GM10248 (cell line): ENCODE measurements at regions not wholly inside any gene's neighbourhood (a gene's known extent, or its start where the extent isn't known, plus 50 kb on each side); places are given as distances from the start of the nearest gene placed in this dataset.

ENCODE experiments used
- CTCF ChIA-PET: fragments of 300-600 bp; sonication (Branson Sonifier 250); formaldehyde crosslinking; extraction: SDS; loops from one replicate; lab custom pipeline; 2021; ENCODE audit warnings: antibody characterized with exemption; lab: Yijun Ruan, JAX
- POLR2A ChIA-PET: fragments of 350-650 bp; sonication (Branson Sonifier 250); formaldehyde crosslinking; extraction: SDS; loops from one replicate; lab custom pipeline; 2020; ENCODE audit warnings: antibody characterized with exemption; lab: Yijun Ruan, JAX
- DNase-seq: peaks from one replicate; pipeline ENCODE4 v3.0.0; 2012; ENCODE audit errors: extremely low spot score
- CTCF ChIP-seq: IDR thresholded peaks from 2 replicates; pipeline ENCODE4 v1.5.1; 2012; ENCODE audit warnings: mild to moderate bottlenecking, low read depth; ENCODE audit errors: extremely low read depth, missing control alignments, control extremely low read depth

- CTCF ChIA-PET = interaction anchor here (1.4 kb wide), 1 partner anchor 12 kb away, joined by 3 read pairs; no protein-coding TSS in a partner anchor
- no peak for DNase-seq
- TF ChIP-seq CTCF = no peak
- POLR2A ChIA-PET = no interaction called here
These were observed 717.6 kb upstream of the GOLIM4 start for GRCh38 chr3:168813225-168813802.

- TF ChIP-seq CTCF = no peak
- no peak for DNase-seq
- CTCF ChIA-PET = no interaction called here
- POLR2A ChIA-PET = no interaction called here
These were observed 716.5 kb upstream of the GOLIM4 start for GRCh38 chr3:168812234-168812633.

- no peak for TF ChIP-seq CTCF
- ChIA-PET CTCF (interaction anchor here (0.9 to 1.2 kb wide), 2 partner anchors 18 to 39 kb away, joined by 3 to 4 read pairs; no protein-coding TSS in a partner anchor), POLR2A (no interaction called here)
These were observed 712.9 kb upstream of the GOLIM4 start for GRCh38 chr3:168808596-168808995.

GRCh38 chr3:168807448-168807847 lies 711.7 kb upstream of the GOLIM4 start:
- ChIA-PET POLR2A (no interaction called here), CTCF (interaction anchor here (0.8 to 1.2 kb wide), 2 partner anchors 9 to 41 kb away, joined by 3 to 4 read pairs; no protein-coding TSS in a partner anchor)
- TF ChIP-seq CTCF = no peak
- DNase-seq = no peak

More at GRCh38 chr3:168808596-168808995, 712.9 kb upstream of the GOLIM4 start:
- no peak for DNase-seq

DNA sequence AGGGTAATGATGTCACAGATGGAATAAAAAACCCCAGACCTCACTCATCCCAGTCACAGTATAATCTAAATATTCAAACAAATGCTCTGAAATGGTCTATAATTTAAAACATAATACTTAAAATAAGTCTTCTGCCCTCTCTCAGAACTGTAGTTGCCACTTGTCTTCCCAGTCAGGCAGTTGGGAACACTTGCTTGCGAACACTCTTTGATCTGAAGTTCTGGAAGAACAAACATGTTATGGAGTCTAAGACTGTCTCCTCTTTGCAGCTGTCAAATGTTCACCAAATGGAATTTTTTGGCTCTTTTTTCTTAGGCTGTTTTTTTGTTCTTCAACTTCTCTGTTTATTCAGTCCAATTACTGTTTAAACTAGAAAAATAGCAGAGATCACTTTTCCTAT lies 711.1 kb upstream of the GOLIM4 start:
- no peak for TF ChIP-seq CTCF
- DNase-seq = no peak
- CTCF ChIA-PET = no interaction called here
- POLR2A ChIA-PET = no interaction called here

DNA sequence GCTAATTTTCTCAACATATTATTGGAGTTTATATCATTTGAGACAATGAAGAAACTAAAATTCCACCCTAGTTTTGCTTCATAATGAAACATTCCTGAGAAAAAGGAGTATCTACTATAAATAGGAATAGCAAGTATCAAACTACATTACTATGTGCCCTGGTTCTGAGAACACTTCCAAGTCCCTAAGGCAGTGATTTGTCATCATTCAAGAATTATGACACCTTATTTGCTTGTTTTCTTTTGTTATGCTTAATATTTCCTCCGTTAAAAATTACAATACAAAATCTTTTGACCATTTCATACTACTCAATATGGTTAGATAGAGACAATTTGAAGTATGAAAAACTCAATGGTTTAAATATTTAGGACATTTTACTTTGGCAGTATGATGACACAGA lies 707.8 kb upstream of the GOLIM4 start:
- no peak for TF ChIP-seq CTCF
- CTCF ChIA-PET = interaction anchor here (1.0 to 1.3 kb wide), 3 partner anchors 9 to 18 kb away, joined by 3 read pairs; no protein-coding TSS in a partner anchor
- DNase-seq = no peak
- POLR2A ChIA-PET = no interaction called here

- CTCF ChIA-PET = interaction anchor here (1.2 to 1.7 kb wide), 3 partner anchors 9 to 14 kb away, joined by 3 to 5 read pairs (median 3); no protein-coding TSS in a partner anchor
- POLR2A ChIA-PET = no interaction called here
These were observed 707.0 kb upstream of the GOLIM4 start for GRCh38 chr3:168802766-168803165.

More at GRCh38 chr3:168802766-168803165, 707.0 kb upstream of the GOLIM4 start:
- no peak for TF ChIP-seq CTCF
- DNase-seq = no peak
